K562 (cell line): ENCODE measurements at regions not wholly inside any gene's neighbourhood (a gene's known extent, or its start where the extent isn't known, plus 50 kb on each side); places are given as distances from the start of the nearest gene placed in this dataset.
A peak's percentile ranks its signal among the peaks of the same experiment; 100 is the strongest.

Experiments
- BACH1 ChIP-seq: fragments of 200-800 bp; sonication (Bioruptor generic); IDR thresholded peaks from 2 replicates; pipeline ENCODE4 v1.6.1; 2016; ENCODE audit warnings: missing genetic modification characterization, missing compliant biosample characterization
- CBFA2T3 ChIP-seq: fragments of 450-650 bp; IDR thresholded peaks from 2 replicates; pipeline ENCODE4 v1.6.1; 2017
- CBX8 ChIP-seq: fragments of 200-600 bp; sonication (generic); IDR thresholded peaks from 2 replicates; pipeline ENCODE4 v1.6.1; 2012; ENCODE audit warnings: borderline replicate concordance, mixed run types, low read depth, mild to moderate bottlenecking, moderate library complexity, mixed read lengths, low read length, control low read depth, inconsistent platforms; ENCODE audit not compliant: poor library complexity, severe bottlenecking; ENCODE audit errors: extremely low read depth
- ELF1 ChIP-seq: fragments of 200-800 bp; sonication (Bioruptor generic); IDR thresholded peaks from 2 replicates; pipeline ENCODE4 v1.6.1; 2016; ENCODE audit warnings: missing genetic modification characterization, missing compliant biosample characterization
- ETV5 ChIP-seq: sonication (generic); formaldehyde crosslinking; IDR thresholded peaks from 2 replicates; pipeline ENCODE4 v1.4.0; 2020; ENCODE audit warnings: low read depth, mild to moderate bottlenecking, missing genetic modification reagents
- KLF16 ChIP-seq: IDR thresholded peaks from 2 replicates; pipeline ENCODE4 v1.6.1; 2016; ENCODE audit warnings: antibody characterized with exemption
- MECOM ChIP-seq: fragments of 250-450 bp; sonication (Bioruptor Pico); IDR thresholded peaks from 2 replicates; pipeline ENCODE4 v1.8.0; 2022; ENCODE audit warnings: inconsistent platforms
- MEF2D ChIP-seq: conservative IDR thresholded peaks from 2 replicates; pipeline ENCODE4 v1.6.1; 2016; ENCODE audit warnings: low read depth, missing genetic modification characterization, missing compliant biosample characterization
- MTA1 ChIP-seq: fragments of 450-650 bp; IDR thresholded peaks from 2 replicates; pipeline ENCODE4 v1.6.1; 2017; ENCODE audit warnings: borderline replicate concordance
- MYC ChIP-seq, 2 experiments: fragments of 250-450 bp in 1 of 2; sonication (Bioruptor Pico) in 1 of 2; IDR thresholded peaks; 2 replicates each; pipeline versions ENCODE4 v1.5.1 to v1.6.1; 2012 to 2021; ENCODE audit warnings: low read depth in 2 of 2, borderline replicate concordance in 1 of 2, improper control_type of control experiment in 1 of 2, low read length in 1 of 2, mild to moderate bottlenecking in 1 of 2, moderate library complexity in 1 of 2
- PHF21A ChIP-seq: fragments of 450-650 bp; IDR thresholded peaks from 2 replicates; pipeline ENCODE4 v1.6.1; 2017; ENCODE audit warnings: low read depth, borderline replicate concordance
- PKNOX1 ChIP-seq: fragments of 450-650 bp; IDR thresholded peaks from 2 replicates; pipeline ENCODE4 v1.6.1; 2016
- SMARCA4 ChIP-seq: fragments of 450-650 bp; IDR thresholded peaks from 2 replicates; pipeline ENCODE4 v1.6.1; 2016
- TCF3 ChIP-seq: sonication (generic); formaldehyde crosslinking; IDR thresholded peaks from 2 replicates; pipeline ENCODE4 v1.4.0; 2020; ENCODE audit warnings: mild to moderate bottlenecking, missing genetic modification reagents
- TEAD4 ChIP-seq, 2 experiments: sonication (generic) in 1 of 2; formaldehyde crosslinking in 1 of 2; IDR thresholded peaks; 2 replicates each; pipeline versions ENCODE4 v1.6.1 to v1.8.0; 2012 to 2022; ENCODE audit warnings: borderline replicate concordance in 1 of 2, inconsistent platforms in 1 of 2, low read length in 1 of 2, mild to moderate bottlenecking in 1 of 2, missing genetic modification reagents in 1 of 2
- ZNF589 ChIP-seq: fragments of 200-800 bp; sonication (Bioruptor generic); IDR thresholded peaks from 2 replicates; pipeline ENCODE4 v1.6.1; 2016; ENCODE audit warnings: low read depth, missing genetic modification characterization, missing compliant biosample characterization
- TF ChIP-seq, protein P1 (sequence below): fragments of 200-800 bp; sonication (Bioruptor generic); IDR thresholded peaks from 2 replicates; pipeline ENCODE4 v1.6.1; 2016; ENCODE audit warnings: missing genetic modification characterization, missing compliant biosample characterization
- TF ChIP-seq, protein P2 (sequence below): sonication (generic); formaldehyde crosslinking; IDR thresholded peaks from 2 replicates; pipeline ENCODE4 v1.5.0; 2020; ENCODE audit warnings: missing genetic modification reagents

DNA sequence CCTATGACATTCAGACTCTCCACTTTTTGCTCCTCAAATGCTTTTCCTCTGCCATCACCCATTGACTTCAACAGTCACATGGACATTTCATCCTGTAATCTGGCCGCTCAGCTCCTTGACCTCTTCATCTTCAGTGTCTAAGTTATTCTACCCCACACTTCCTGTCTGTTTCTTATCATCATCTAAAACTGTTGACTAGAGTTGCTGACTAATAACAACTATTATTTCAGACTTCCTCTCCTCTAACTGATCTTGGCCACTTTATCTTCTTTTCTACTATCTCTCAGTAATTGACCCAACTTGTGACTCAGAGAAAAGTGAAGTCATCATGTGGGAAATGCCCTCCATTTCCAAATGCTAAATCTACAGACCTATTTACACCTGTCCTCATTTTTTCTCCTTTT lies 254.7 kb upstream of the TRPC7 start (continued):
- TF ChIP-seq MYC (IDR thresholded peaks at IDR 0.05; ENCODE audit: low read depth, low read length) (0 out of 2 replicates have a peak, but pooled peaks have one; percentile 19), MYC (CRISPR knock-in tag; IDR thresholded peaks at IDR 0.05; ENCODE audit: borderline replicate concordance, low read depth) (no peak), BACH1 (tag) (peak; percentile 88; the same call in 1 of the 2 replicates), PKNOX1 (no peak), ZNF589 (CRISPR knock-in tag) (peak; percentile 53; the same call in 1 of the 2 replicates), MEF2D (tag) (peak; percentile 36; the same call in 1 of the 2 replicates), ELF1 (tag) (peak; percentile 49; the same call in 1 of the 2 replicates), CBFA2T3 (peak; percentile 82), TEAD4 (IDR thresholded peaks at IDR 0.05; ENCODE audit: low read length) (peak; percentile 69; the same call in 1 of the 2 replicates), TEAD4 (CRISPR knock-in tag; IDR thresholded peaks at IDR 0.05; ENCODE audit: borderline replicate concordance) (no peak), MTA1 (peak; percentile 55; the same call in 1 of the 2 replicates), MECOM (CRISPR knock-in tag) (peak; percentile 83), ETV5 (CRISPR knock-in tag) (peak; percentile 80), SMARCA4 (peak; percentile 91; the same call in 1 of the 2 replicates), KLF16 (peak; percentile 39; the same call in 1 of the 2 replicates), CBX8 (no peak), PHF21A (no peak), TCF3 (CRISPR knock-in tag) (peak; percentile 64)
- TF ChIP-seq, protein P1, sequence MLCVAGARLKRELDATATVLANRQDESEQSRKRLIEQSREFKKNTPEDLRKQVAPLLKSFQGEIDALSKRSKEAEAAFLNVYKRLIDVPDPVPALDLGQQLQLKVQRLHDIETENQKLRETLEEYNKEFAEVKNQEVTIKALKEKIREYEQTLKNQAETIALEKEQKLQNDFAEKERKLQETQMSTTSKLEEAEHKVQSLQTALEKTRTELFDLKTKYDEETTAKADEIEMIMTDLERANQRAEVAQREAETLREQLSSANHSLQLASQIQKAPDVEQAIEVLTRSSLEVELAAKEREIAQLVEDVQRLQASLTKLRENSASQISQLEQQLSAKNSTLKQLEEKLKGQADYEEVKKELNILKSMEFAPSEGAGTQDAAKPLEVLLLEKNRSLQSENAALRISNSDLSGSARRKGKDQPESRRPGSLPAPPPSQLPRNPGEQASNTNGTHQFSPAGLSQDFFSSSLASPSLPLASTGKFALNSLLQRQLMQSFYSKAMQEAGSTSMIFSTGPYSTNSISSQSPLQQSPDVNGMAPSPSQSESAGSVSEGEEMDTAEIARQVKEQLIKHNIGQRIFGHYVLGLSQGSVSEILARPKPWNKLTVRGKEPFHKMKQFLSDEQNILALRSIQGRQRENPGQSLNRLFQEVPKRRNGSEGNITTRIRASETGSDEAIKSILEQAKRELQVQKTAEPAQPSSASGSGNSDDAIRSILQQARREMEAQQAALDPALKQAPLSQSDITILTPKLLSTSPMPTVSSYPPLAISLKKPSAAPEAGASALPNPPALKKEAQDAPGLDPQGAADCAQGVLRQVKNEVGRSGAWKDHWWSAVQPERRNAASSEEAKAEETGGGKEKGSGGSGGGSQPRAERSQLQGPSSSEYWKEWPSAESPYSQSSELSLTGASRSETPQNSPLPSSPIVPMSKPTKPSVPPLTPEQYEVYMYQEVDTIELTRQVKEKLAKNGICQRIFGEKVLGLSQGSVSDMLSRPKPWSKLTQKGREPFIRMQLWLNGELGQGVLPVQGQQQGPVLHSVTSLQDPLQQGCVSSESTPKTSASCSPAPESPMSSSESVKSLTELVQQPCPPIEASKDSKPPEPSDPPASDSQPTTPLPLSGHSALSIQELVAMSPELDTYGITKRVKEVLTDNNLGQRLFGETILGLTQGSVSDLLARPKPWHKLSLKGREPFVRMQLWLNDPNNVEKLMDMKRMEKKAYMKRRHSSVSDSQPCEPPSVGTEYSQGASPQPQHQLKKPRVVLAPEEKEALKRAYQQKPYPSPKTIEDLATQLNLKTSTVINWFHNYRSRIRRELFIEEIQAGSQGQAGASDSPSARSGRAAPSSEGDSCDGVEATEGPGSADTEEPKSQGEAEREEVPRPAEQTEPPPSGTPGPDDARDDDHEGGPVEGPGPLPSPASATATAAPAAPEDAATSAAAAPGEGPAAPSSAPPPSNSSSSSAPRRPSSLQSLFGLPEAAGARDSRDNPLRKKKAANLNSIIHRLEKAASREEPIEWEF (CRISPR knock-in tag) = 0 out of 2 replicates have a peak, but pooled peaks have one; percentile 56
- TF ChIP-seq, protein P2, sequence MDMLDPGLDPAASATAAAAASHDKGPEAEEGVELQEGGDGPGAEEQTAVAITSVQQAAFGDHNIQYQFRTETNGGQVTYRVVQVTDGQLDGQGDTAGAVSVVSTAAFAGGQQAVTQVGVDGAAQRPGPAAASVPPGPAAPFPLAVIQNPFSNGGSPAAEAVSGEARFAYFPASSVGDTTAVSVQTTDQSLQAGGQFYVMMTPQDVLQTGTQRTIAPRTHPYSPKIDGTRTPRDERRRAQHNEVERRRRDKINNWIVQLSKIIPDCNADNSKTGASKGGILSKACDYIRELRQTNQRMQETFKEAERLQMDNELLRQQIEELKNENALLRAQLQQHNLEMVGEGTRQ (CRISPR knock-in tag) = peak; percentile 47; the same call in 1 of the 2 replicates
